ENCODE measurements at regions not wholly inside any gene's neighbourhood (a gene's known extent, or its start where the extent isn't known, plus 50 kb on each side); places are given as distances from the start of the nearest gene placed in this dataset.

- TF ChIP-seq CTCF (IDR thresholded peaks at IDR 0.05; ENCODE audit: poor library complexity, severe bottlenecking): no peak
- H3K4me3 ChIP-seq (ENCODE audit: severe bottlenecking): no peak overlapping the region
These were observed 99.9 kb downstream of the TNFSF13B start for GRCh38 chr13:108369412-108369811.

GRCh38 chr13:108375034-108375433 lies 105.5 kb downstream of the TNFSF13B start:
- DNase-seq (ENCODE audit: low spot score): no peak
- no peak for ATAC-seq (ENCODE audit: low read depth)
- no peaks in the 10 kb centered on the region for H3K36me3 ChIP-seq (ENCODE audit: low read depth)
- H3K27ac ChIP-seq (ENCODE audit: poor library complexity, severe bottlenecking): no peak overlapping the region
- H3K4me3 ChIP-seq (ENCODE audit: severe bottlenecking): no peak overlapping the region
- no peak for TF ChIP-seq CTCF (IDR thresholded peaks at IDR 0.05; ENCODE audit: poor library complexity, severe bottlenecking)
- H3K4me1 ChIP-seq (ENCODE audit: insufficient read depth, poor library complexity, severe bottlenecking): no peaks in the 10 kb centered on the region
- H3K9me3 ChIP-seq (ENCODE audit: severe bottlenecking): no peaks in the 10 kb centered on the region
- peaks cover 17% of the 10 kb centered on the region for H3K27me3 ChIP-seq (ENCODE audit: insufficient read depth, poor library complexity, severe bottlenecking)

More at GRCh38 chr13:108369412-108369811, 99.9 kb downstream of the TNFSF13B start:
- ATAC-seq (ENCODE audit: low read depth): no peak
- Histone ChIP-seq H3K27me3 (ENCODE audit: insufficient read depth, poor library complexity, severe bottlenecking) (peaks cover 18% of the 10 kb centered on the region), H3K27ac (ENCODE audit: poor library complexity, severe bottlenecking) (no peak overlapping the region), H3K4me1 (ENCODE audit: insufficient read depth, poor library complexity, severe bottlenecking) (no peaks in the 10 kb centered on the region), H3K36me3 (ENCODE audit: low read depth) (no peaks in the 10 kb centered on the region), H3K9me3 (ENCODE audit: severe bottlenecking) (no peaks in the 10 kb centered on the region)
- no peak for DNase-seq (ENCODE audit: low spot score)

- no peak for DNase-seq (ENCODE audit: low spot score)
- Histone ChIP-seq H3K27me3 (ENCODE audit: insufficient read depth, poor library complexity, severe bottlenecking) (peaks cover 11% of the 10 kb centered on the region), H3K27ac (ENCODE audit: poor library complexity, severe bottlenecking) (no peak overlapping the region), H3K4me1 (ENCODE audit: insufficient read depth, poor library complexity, severe bottlenecking) (no peaks in the 10 kb centered on the region), H3K4me3 (ENCODE audit: severe bottlenecking) (no peak overlapping the region), H3K9me3 (ENCODE audit: severe bottlenecking) (no peaks in the 10 kb centered on the region), H3K36me3 (ENCODE audit: low read depth) (no peaks in the 10 kb centered on the region)
- TF ChIP-seq CTCF (IDR thresholded peaks at IDR 0.05; ENCODE audit: poor library complexity, severe bottlenecking): no peak
- no peak for ATAC-seq (ENCODE audit: low read depth)
These were observed 106.3 kb downstream of the TNFSF13B start for GRCh38 chr13:108375772-108376171.

GRCh38 chr13:108376308-108376707 lies 106.8 kb downstream of the TNFSF13B start:
- H3K27me3 ChIP-seq (ENCODE audit: insufficient read depth, poor library complexity, severe bottlenecking): peaks cover 10% of the 10 kb centered on the region
- no peak overlapping the region for H3K4me3 ChIP-seq (ENCODE audit: severe bottlenecking)
- H3K9me3 ChIP-seq (ENCODE audit: severe bottlenecking): no peaks in the 10 kb centered on the region
- DNase-seq (ENCODE audit: low spot score): no peak
- ATAC-seq (ENCODE audit: low read depth): no peak
- no peaks in the 10 kb centered on the region for H3K36me3 ChIP-seq (ENCODE audit: low read depth)
- TF ChIP-seq CTCF (IDR thresholded peaks at IDR 0.05; ENCODE audit: poor library complexity, severe bottlenecking): no peak
- no peak overlapping the region for H3K27ac ChIP-seq (ENCODE audit: poor library complexity, severe bottlenecking)
- H3K4me1 ChIP-seq (ENCODE audit: insufficient read depth, poor library complexity, severe bottlenecking): no peaks in the 10 kb centered on the region

GRCh38 chr13:108377646-108378206 lies 108.2 kb downstream of the TNFSF13B start:
- ATAC-seq (ENCODE audit: low read depth): no peak
- peaks cover 9% of the 10 kb centered on the region for H3K27me3 ChIP-seq (ENCODE audit: insufficient read depth, poor library complexity, severe bottlenecking)

More at GRCh38 chr13:108377646-108378206, 108.2 kb downstream of the TNFSF13B start:
- no peak for TF ChIP-seq CTCF (IDR thresholded peaks at IDR 0.05; ENCODE audit: poor library complexity, severe bottlenecking)
- no peak for DNase-seq (ENCODE audit: low spot score)
- Histone ChIP-seq H3K4me3 (ENCODE audit: severe bottlenecking) (no peak overlapping the region), H3K4me1 (ENCODE audit: insufficient read depth, poor library complexity, severe bottlenecking) (no peaks in the 10 kb centered on the region), H3K9me3 (ENCODE audit: severe bottlenecking) (no peaks in the 10 kb centered on the region), H3K27ac (ENCODE audit: poor library complexity, severe bottlenecking) (no peak overlapping the region), H3K36me3 (ENCODE audit: low read depth) (no peaks in the 10 kb centered on the region)
